Gastrocnemius medialis (tissue), 4 donors: ENCODE measurements at regions not wholly inside any gene's neighbourhood (a gene's known extent, or its start where the extent isn't known, plus 50 kb on each side); places are given as distances from the start of the nearest gene placed in this dataset.

ENCODE experiments used
- ATAC-seq, 2 donors: fragments of 150-250 bp; one replicate each; pipeline ENCODE4 v1.9.1; 2016
- DNase-seq, 2 donors: peaks; one replicate each; pipeline ENCODE4 v3.0.0-alpha.2; 2019
- H3K27ac ChIP-seq, 4 donors: fragments of 200-600 bp; sonication (generic); 1 replicate in 1 of 4; 2 replicates in 3 of 4; pipeline ENCODE4 v1.5.1; 2016 to 2018; ENCODE audit warnings: mild to moderate bottlenecking in 2 of 4, moderate library complexity in 1 of 4
- H3K27me3 ChIP-seq, 3 donors: fragments of 200-600 bp; sonication (generic) in 2 of 3; 1 replicate in 1 of 3; 2 replicates in 2 of 3; pipeline versions ENCODE4 v1.5.1 to v1.6.0; 2016 to 2019; ENCODE audit warnings: mild to moderate bottlenecking in 1 of 3, moderate library complexity in 1 of 3
- H3K36me3 ChIP-seq, 2 donors: fragments of 200-600 bp; sonication (generic) in 1 of 2; one replicate each; pipeline ENCODE4 v1.5.1; 2017 to 2018
- H3K4me1 ChIP-seq, 2 donors: fragments of 200-600 bp; sonication (generic) in 1 of 2; one replicate each; pipeline ENCODE4 v1.5.1; 2016 to 2017; ENCODE audit warnings: mild to moderate bottlenecking in 2 of 2
- H3K4me3 ChIP-seq, 4 donors: fragments of 200-600 bp; sonication (generic) in 3 of 4; 1 replicate in 1 of 4; 2 replicates in 3 of 4; pipeline ENCODE4 v1.5.1; 2016 to 2019; ENCODE audit warnings: mild to moderate bottlenecking in 2 of 4
- H3K9me3 ChIP-seq, 3 donors: fragments of 200-600 bp; sonication (generic) in 2 of 3; 1 replicate in 1 of 3; 2 replicates in 2 of 3; pipeline ENCODE4 v1.5.1; 2016 to 2019
- POLR2A ChIP-seq, 2 donors: fragments of 450-650 bp; IDR thresholded peaks; one replicate each; pipeline ENCODE4 v1.6.1; 2017; ENCODE audit warnings: antibody characterized with exemption in 2 of 2, mild to moderate bottlenecking in 2 of 2, moderate library complexity in 2 of 2
- in situ Hi-C, 4 donors: fragments of 200-750 bp; cut with MboI; loops; one replicate each; pipeline versions ENCODE4 v1.15.0 to v1.8.0; 2017; ENCODE audit warnings: low sequenced_read_pairs in 4 of 4
- intact Hi-C: fragments of 100-400 bp; cut with DNase I; formaldehyde crosslinking; loops from one replicate; pipeline ENCODE4 v1.15.1; 2023; ENCODE audit warnings: low total_unique reads
- TF ChIP-seq, protein P1 (sequence below), 5 experiments: fragments of 450-650 bp in 3 of 5; fragments of 200-600 bp in 2 of 5; sonication (generic) in 2 of 5; IDR thresholded peaks in 4 of 5; conservative IDR thresholded peaks in 1 of 5; 1 replicate in 4 of 5; 2 replicates in 1 of 5; pipeline ENCODE4 v1.5.1; 2016 to 2019; ENCODE audit warnings: antibody characterized with exemption in 5 of 5, mild to moderate bottlenecking in 3 of 5, moderate library complexity in 3 of 5

DNA sequence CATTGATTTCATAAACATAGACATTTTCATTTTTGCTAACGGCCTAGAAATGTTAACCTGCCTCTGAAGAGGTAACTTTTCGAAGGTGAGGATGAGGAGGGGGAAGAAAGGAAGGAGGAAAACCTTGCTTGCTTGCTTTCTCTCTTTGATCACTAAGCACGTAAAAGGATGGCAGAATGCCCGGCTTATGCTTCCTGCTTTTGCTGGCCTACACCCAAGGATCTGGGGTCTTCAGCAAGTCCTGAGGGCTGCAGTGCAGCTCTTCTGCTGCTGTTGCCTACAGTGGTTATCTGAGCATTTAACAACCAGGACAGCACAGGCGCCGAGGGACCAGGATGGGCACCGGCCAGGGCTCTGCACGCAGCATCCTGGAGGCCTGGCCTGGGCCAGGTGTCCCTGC, 150.8 kb upstream of the TAB2 start:
- Histone ChIP-seq H3K36me3 (no peaks in the 10 kb centered on the region), H3K27ac (no peak overlapping the region), H3K4me3 (no peak overlapping the region), H3K4me1 (no peaks in the 10 kb centered on the region), H3K9me3 (no peaks in the 10 kb centered on the region), H3K27me3 (no peaks in the 10 kb centered on the region)
- no peak for DNase-seq
- intact Hi-C loops (no loop called here), in situ Hi-C loops (no loop called here)
- TF ChIP-seq POLR2A (IDR thresholded peaks at IDR 0.05), result no peak
- TF ChIP-seq, protein P1, sequence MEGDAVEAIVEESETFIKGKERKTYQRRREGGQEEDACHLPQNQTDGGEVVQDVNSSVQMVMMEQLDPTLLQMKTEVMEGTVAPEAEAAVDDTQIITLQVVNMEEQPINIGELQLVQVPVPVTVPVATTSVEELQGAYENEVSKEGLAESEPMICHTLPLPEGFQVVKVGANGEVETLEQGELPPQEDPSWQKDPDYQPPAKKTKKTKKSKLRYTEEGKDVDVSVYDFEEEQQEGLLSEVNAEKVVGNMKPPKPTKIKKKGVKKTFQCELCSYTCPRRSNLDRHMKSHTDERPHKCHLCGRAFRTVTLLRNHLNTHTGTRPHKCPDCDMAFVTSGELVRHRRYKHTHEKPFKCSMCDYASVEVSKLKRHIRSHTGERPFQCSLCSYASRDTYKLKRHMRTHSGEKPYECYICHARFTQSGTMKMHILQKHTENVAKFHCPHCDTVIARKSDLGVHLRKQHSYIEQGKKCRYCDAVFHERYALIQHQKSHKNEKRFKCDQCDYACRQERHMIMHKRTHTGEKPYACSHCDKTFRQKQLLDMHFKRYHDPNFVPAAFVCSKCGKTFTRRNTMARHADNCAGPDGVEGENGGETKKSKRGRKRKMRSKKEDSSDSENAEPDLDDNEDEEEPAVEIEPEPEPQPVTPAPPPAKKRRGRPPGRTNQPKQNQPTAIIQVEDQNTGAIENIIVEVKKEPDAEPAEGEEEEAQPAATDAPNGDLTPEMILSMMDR (IDR thresholded peaks at IDR 0.05 in 4 of 5, conservative IDR thresholded peaks at IDR 0.05 in 1 of 5), result no peak
- ATAC-seq, result no peak

DNA sequence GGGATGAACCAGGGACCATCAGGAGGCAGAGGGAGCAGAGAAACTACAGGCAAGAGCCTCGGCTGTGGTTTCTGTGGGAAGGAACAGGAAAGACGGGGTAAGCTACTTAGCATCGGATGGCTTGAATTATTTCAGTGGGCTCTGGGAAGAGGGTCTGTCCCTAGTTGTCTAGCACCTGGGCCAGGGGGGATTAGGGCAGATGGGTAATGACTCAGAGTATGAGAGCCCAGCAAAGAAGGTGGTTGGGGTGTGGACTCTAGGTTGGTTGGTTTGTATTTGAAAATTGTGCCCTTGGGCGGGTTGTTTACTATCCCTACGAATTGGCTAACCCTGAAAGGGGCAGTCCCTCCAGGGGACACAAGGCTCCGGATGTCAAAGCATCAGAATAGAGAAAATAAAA, 148.5 kb upstream of the TAB2 start:
- Histone ChIP-seq H3K4me1 (no peaks in the 10 kb centered on the region), H3K27ac (no peak overlapping the region), H3K27me3 (no peaks in the 10 kb centered on the region), H3K4me3 (no peak overlapping the region), H3K36me3 (no peaks in the 10 kb centered on the region), H3K9me3 (no peaks in the 10 kb centered on the region)
- in situ Hi-C loops (no loop called here), intact Hi-C loops (no loop called here)
- DNase-seq (no peak), ATAC-seq (no peak)
- TF ChIP-seq, protein P1 (IDR thresholded peaks at IDR 0.05 in 4 of 5, conservative IDR thresholded peaks at IDR 0.05 in 1 of 5), result no peak
- TF ChIP-seq POLR2A (IDR thresholded peaks at IDR 0.05), result no peak

DNA sequence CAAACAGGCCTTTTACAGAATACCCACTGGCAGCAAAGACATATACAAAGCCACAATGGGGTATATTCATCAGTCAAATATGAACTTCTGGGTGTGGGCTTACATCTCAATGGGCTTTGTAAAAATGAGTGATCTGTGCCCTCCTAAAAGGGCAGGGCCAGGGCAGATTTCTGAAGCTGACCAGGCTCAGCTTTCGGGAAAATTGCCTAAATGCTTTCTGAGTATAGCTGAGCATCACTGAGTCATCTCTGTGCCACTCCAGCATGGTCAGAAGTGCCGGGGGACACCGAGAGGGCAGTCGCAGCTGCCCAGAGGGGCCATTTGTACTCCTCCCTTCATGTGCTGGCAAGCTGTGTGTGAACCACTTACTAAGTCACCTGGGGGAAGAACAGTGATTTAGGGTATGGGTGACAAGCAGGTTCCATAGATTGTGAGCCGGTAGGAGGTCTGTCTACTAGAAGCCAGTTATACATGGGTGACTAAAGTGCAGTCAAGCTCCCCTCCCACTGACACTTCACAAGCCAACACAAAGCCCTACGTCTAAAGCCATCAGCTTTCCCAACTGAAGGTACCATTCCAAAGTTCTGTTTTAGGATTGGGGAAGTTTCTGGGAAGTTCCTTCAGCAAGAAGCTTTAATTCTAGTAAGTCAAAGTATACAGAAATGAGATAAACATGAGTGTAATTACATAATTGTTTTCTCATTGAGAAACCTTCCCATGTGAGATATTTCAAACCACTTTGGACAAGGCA, 147.6 kb upstream of the TAB2 start:
- H3K9me3 ChIP-seq, result no peaks in the 10 kb centered on the region
- TF ChIP-seq, protein P1 (IDR thresholded peaks at IDR 0.05 in 4 of 5, conservative IDR thresholded peaks at IDR 0.05 in 1 of 5), result no peak
- TF ChIP-seq POLR2A (IDR thresholded peaks at IDR 0.05), result no peak
- H3K27ac ChIP-seq, result no peak overlapping the region
- no peaks in the 10 kb centered on the region for H3K27me3 ChIP-seq
- no peaks in the 10 kb centered on the region for H3K36me3 ChIP-seq
- intact Hi-C loops (loop anchor here (1.0 kb wide), 1 partner anchor 41 kb away; no protein-coding TSS in a partner anchor), in situ Hi-C loops (no loop called here)
- no peaks in the 10 kb centered on the region for H3K4me1 ChIP-seq
- DNase-seq (no peak), ATAC-seq (no peak)
- H3K4me3 ChIP-seq, result no peak overlapping the region

DNA sequence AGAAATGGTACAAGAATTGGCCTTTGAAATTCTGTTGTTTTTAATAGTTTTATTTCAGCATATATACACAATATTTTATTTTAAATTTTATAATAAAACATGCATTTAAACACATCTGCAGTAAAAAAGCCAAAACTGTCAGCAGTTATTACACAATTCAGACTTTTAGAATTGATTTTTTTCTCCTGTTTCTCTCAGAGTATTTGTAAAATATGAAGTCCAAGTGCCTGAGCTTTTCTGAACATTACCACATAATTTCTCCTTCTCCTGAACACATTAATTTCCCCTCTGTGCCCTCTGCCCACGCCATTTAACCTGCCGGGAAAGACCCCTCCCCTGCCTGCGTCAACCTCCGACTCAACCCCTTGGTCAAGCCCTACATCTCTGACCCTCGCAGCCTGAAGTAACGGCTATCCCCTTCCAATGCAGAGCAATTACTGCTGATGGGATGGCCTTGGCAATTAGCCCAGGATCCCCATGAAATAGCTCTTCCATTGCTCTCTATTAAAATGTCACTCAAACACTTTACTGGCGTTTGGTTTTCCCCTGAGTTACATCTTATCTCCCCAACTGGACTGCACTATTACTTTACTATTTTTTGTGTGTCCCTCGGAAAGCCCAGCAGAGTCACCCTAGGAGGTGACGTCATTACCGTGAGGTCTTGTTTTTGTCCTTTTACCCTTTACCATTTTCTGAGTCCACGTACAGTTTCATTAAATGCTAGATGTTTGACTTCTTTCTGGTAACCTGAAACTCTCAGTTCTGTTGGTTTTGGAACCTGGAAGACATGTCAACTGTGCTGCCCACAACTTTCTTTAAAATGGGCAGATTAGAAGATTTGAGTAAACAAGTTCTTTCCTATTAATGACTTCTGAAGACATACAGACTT, 146.7 kb upstream of the TAB2 start:
- in situ Hi-C loops (no loop called here), intact Hi-C loops (loop anchor here (1.0 kb wide), 1 partner anchor 42 kb away; no protein-coding TSS in a partner anchor)
- no peak for ATAC-seq
- TF ChIP-seq, protein P1 (IDR thresholded peaks at IDR 0.05 in 4 of 5, conservative IDR thresholded peaks at IDR 0.05 in 1 of 5), result no peak
- no peak for TF ChIP-seq POLR2A (IDR thresholded peaks at IDR 0.05)
- Histone ChIP-seq H3K27me3 (no peaks in the 10 kb centered on the region), H3K4me1 (no peaks in the 10 kb centered on the region), H3K36me3 (no peaks in the 10 kb centered on the region), H3K9me3 (no peaks in the 10 kb centered on the region), H3K27ac (no peak overlapping the region), H3K4me3 (no peak overlapping the region)
- DNase-seq, result no peak
